ENCODE measurements at regions not wholly inside any gene's neighbourhood (a gene's known extent, or its start where the extent isn't known, plus 50 kb on each side); places are given as distances from the start of the nearest gene placed in this dataset.

- TF ChIP-seq CTCF (IDR thresholded peaks at IDR 0.05; ENCODE audit: extremely low read depth, low read depth, low read length): no peak
- no peak overlapping the region for H3K27ac ChIP-seq (ENCODE audit: low read depth, low read length)
Measured at GRCh38 chr9:25850803-25851202, 172.6 kb upstream of the TUSC1 start.

GRCh38 chr9:25845867-25846266 is 167.6 kb upstream of the TUSC1 start:
- Histone ChIP-seq H3K79me2 (ENCODE audit: insufficient read depth, low read length) (no peaks in the 10 kb centered on the region), H2AFZ (ENCODE audit: low read length) (no peak overlapping the region), H3K4me2 (ENCODE audit: insufficient read depth, low read length) (no peak overlapping the region), H4K20me1 (ENCODE audit: insufficient read depth, low read length) (no peaks in the 10 kb centered on the region), H3K36me3 (ENCODE audit: insufficient read depth, low read length) (no peaks in the 10 kb centered on the region), H3K9me3 (ENCODE audit: low read depth, low read length) (peaks cover 7% of the 10 kb centered on the region), H3K4me1 (ENCODE audit: insufficient read depth, low read length) (no peaks in the 10 kb centered on the region), H3K27me3 (ENCODE audit: insufficient read depth, low read length) (no peaks in the 10 kb centered on the region), H3K4me3 (ENCODE audit: insufficient read depth, low read length) (no peak overlapping the region), H3K27ac (ENCODE audit: low read depth, low read length) (no peak overlapping the region)
- TF ChIP-seq CTCF (IDR thresholded peaks at IDR 0.05; ENCODE audit: extremely low read depth, low read depth, low read length): no peak
- DNase-seq (ENCODE audit: insufficient read length, low spot score, missing footprints): no peak

More at GRCh38 chr9:25850803-25851202, 172.6 kb upstream of the TUSC1 start:
- no peak overlapping the region for H2AFZ ChIP-seq (ENCODE audit: low read length)
- H3K79me2 ChIP-seq (ENCODE audit: insufficient read depth, low read length): no peaks in the 10 kb centered on the region
- no peaks in the 10 kb centered on the region for H3K36me3 ChIP-seq (ENCODE audit: insufficient read depth, low read length)
- H4K20me1 ChIP-seq (ENCODE audit: insufficient read depth, low read length): no peaks in the 10 kb centered on the region
- H3K27me3 ChIP-seq (ENCODE audit: insufficient read depth, low read length): no peaks in the 10 kb centered on the region
- no peak overlapping the region for H3K4me3 ChIP-seq (ENCODE audit: insufficient read depth, low read length)
- no peak overlapping the region for H3K4me2 ChIP-seq (ENCODE audit: insufficient read depth, low read length)
- no peak for DNase-seq (ENCODE audit: insufficient read length, low spot score, missing footprints)
- no peaks in the 10 kb centered on the region for H3K4me1 ChIP-seq (ENCODE audit: insufficient read depth, low read length)
- no peaks in the 10 kb centered on the region for H3K9me3 ChIP-seq (ENCODE audit: low read depth, low read length)

GRCh38 chr9:25830381-25830780 is 152.1 kb upstream of the TUSC1 start:
- no peaks in the 10 kb centered on the region for H3K79me2 ChIP-seq (ENCODE audit: insufficient read depth, low read length)
- no peak overlapping the region for H3K27ac ChIP-seq (ENCODE audit: low read depth, low read length)
- no peaks in the 10 kb centered on the region for H3K27me3 ChIP-seq (ENCODE audit: insufficient read depth, low read length)
- H3K4me3 ChIP-seq (ENCODE audit: insufficient read depth, low read length): no peak overlapping the region
- H2AFZ ChIP-seq (ENCODE audit: low read length): no peak overlapping the region
- no peaks in the 10 kb centered on the region for H3K4me1 ChIP-seq (ENCODE audit: insufficient read depth, low read length)
- no peaks in the 10 kb centered on the region for H4K20me1 ChIP-seq (ENCODE audit: insufficient read depth, low read length)
- no peak for DNase-seq (ENCODE audit: insufficient read length, low spot score, missing footprints)
- no peaks in the 10 kb centered on the region for H3K36me3 ChIP-seq (ENCODE audit: insufficient read depth, low read length)
- TF ChIP-seq CTCF (IDR thresholded peaks at IDR 0.05; ENCODE audit: extremely low read depth, low read depth, low read length): no peak
- H3K9me3 ChIP-seq (ENCODE audit: low read depth, low read length): peaks cover 7% of the 10 kb centered on the region
- H3K4me2 ChIP-seq (ENCODE audit: insufficient read depth, low read length): no peak overlapping the region

- no peak overlapping the region for H3K4me2 ChIP-seq (ENCODE audit: insufficient read depth, low read length)
- DNase-seq (ENCODE audit: insufficient read length, low spot score, missing footprints): no peak
- H3K27me3 ChIP-seq (ENCODE audit: insufficient read depth, low read length): no peaks in the 10 kb centered on the region
- no peak overlapping the region for H3K4me3 ChIP-seq (ENCODE audit: insufficient read depth, low read length)
- no peak overlapping the region for H3K27ac ChIP-seq (ENCODE audit: low read depth, low read length)
- H3K9me3 ChIP-seq (ENCODE audit: low read depth, low read length): peaks cover 7% of the 10 kb centered on the region
- no peaks in the 10 kb centered on the region for H3K4me1 ChIP-seq (ENCODE audit: insufficient read depth, low read length)
- TF ChIP-seq CTCF (IDR thresholded peaks at IDR 0.05; ENCODE audit: extremely low read depth, low read depth, low read length): no peak
- no peak overlapping the region for H2AFZ ChIP-seq (ENCODE audit: low read length)
- no peaks in the 10 kb centered on the region for H3K79me2 ChIP-seq (ENCODE audit: insufficient read depth, low read length)
- H3K36me3 ChIP-seq (ENCODE audit: insufficient read depth, low read length): no peaks in the 10 kb centered on the region
- no peaks in the 10 kb centered on the region for H4K20me1 ChIP-seq (ENCODE audit: insufficient read depth, low read length)
Measured at GRCh38 chr9:25827626-25828025, 149.4 kb upstream of the TUSC1 start.

All from osteoblast (primary cell).